Sigmoid colon (tissue), 4 donors: ENCODE measurements at regions not wholly inside any gene's neighbourhood (a gene's known extent, or its start where the extent isn't known, plus 50 kb on each side); places are given as distances from the start of the nearest gene placed in this dataset.

Experiments
- POLR2AphosphoS5 ChIP-seq, 4 donors: sonication (generic); formaldehyde crosslinking; IDR thresholded peaks; one replicate each; pipeline ENCODE4 v1.6.1; 2017; ENCODE audit warnings: antibody characterized with exemption in 4 of 4
- TF ChIP-seq, protein P1 (sequence below), 4 experiments: fragments of 450-650 bp in 3 of 4; fragments of 200-600 bp in 1 of 4; IDR thresholded peaks; one replicate each; pipeline ENCODE4 v1.5.1; 2016 to 2019; ENCODE audit warnings: antibody characterized with exemption in 4 of 4, mild to moderate bottlenecking in 3 of 4, moderate library complexity in 2 of 4

DNA sequence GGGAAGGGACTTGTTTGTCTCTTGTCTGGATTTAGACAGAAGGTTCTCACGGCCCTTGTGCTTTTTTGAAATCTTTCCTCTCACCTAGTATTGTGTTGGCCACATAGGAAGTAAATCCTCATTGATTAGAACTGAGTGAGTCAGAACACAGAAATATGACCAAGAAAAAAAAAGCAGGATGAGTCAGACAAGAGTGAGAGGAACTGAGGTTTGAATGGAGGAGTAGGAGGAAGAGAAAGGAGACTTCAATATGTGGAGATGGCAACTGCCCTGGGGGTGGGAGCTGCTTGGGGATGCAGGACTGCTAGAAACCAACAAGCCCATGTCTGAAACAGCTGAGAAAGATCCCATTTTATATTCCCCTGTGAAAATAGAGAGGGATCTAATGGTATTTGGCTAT, 194.1 kb upstream of the ZBTB20 start:
- no peak for TF ChIP-seq POLR2AphosphoS5 (IDR thresholded peaks at IDR 0.05)
- TF ChIP-seq, protein P1, sequence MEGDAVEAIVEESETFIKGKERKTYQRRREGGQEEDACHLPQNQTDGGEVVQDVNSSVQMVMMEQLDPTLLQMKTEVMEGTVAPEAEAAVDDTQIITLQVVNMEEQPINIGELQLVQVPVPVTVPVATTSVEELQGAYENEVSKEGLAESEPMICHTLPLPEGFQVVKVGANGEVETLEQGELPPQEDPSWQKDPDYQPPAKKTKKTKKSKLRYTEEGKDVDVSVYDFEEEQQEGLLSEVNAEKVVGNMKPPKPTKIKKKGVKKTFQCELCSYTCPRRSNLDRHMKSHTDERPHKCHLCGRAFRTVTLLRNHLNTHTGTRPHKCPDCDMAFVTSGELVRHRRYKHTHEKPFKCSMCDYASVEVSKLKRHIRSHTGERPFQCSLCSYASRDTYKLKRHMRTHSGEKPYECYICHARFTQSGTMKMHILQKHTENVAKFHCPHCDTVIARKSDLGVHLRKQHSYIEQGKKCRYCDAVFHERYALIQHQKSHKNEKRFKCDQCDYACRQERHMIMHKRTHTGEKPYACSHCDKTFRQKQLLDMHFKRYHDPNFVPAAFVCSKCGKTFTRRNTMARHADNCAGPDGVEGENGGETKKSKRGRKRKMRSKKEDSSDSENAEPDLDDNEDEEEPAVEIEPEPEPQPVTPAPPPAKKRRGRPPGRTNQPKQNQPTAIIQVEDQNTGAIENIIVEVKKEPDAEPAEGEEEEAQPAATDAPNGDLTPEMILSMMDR (IDR thresholded peaks at IDR 0.05) = no peak
